ENCODE measurements at regions not wholly inside any gene's neighbourhood (a gene's known extent, or its start where the extent isn't known, plus 50 kb on each side); places are given as distances from the start of the nearest gene placed in this dataset.

- ATAC-seq: no peak
- 83 to 96% (median 89%) methylated on average over 3 of the region's 3 CpGs for WGBS, 3 donors
Observed at GRCh38 chr6:15955484-15955883, 173.4 kb upstream of the MYLIP start.

GRCh38 chr6:15953152-15953880 lies 175.6 kb upstream of the MYLIP start:
- Histone ChIP-seq H3K27ac (no peak overlapping the region), H3K36me3 (ENCODE audit: insufficient read depth in 1 of 2, low read depth in 1 of 2) (no peaks in the 10 kb centered on the region), H3K9me3 (no peaks in the 10 kb centered on the region), H3K4me3 (no peak overlapping the region), H3K27me3 (ENCODE audit: insufficient read depth in 3 of 3, low read length in 2 of 3) (no peaks in the 10 kb centered on the region), H3K4me1 (peaks cover 3% of the 10 kb centered on the region)
- intact Hi-C loops (cut with DNase I): no loop called here
- ATAC-seq: no peak
- WGBS, 3 donors: 46 to 68% (median 63%) methylated on average over 3 of the region's 3 CpGs
- no peak for DNase-seq
- no peak for TF ChIP-seq CTCF (IDR thresholded peaks at IDR 0.05)

More at GRCh38 chr6:15955484-15955883, 173.4 kb upstream of the MYLIP start:
- intact Hi-C loops (cut with DNase I): no loop called here
- H3K36me3 ChIP-seq (ENCODE audit: insufficient read depth in 1 of 2, low read depth in 1 of 2): no peaks in the 10 kb centered on the region
- no peak for DNase-seq
- no peaks in the 10 kb centered on the region for H3K9me3 ChIP-seq
- H3K4me1 ChIP-seq: peaks cover 3% of the 10 kb centered on the region
- no peak overlapping the region for H3K27ac ChIP-seq
- H3K27me3 ChIP-seq (ENCODE audit: insufficient read depth in 3 of 3, low read length in 2 of 3): no peaks in the 10 kb centered on the region
- no peak for TF ChIP-seq CTCF (IDR thresholded peaks at IDR 0.05)
- no peak overlapping the region for H3K4me3 ChIP-seq

- WGBS, 3 donors: 77 to 80% (median 79%) methylated on average over 8 of the region's 8 CpGs
- Histone ChIP-seq H3K36me3 (ENCODE audit: insufficient read depth in 1 of 2, low read depth in 1 of 2) (no peaks in the 10 kb centered on the region), H3K4me3 (no peak overlapping the region), H3K27me3 (ENCODE audit: insufficient read depth in 3 of 3, low read length in 2 of 3) (no peaks in the 10 kb centered on the region), H3K4me1 (peaks cover 3% of the 10 kb centered on the region), H3K9me3 (no peaks in the 10 kb centered on the region), H3K27ac (no peak overlapping the region)
- TF ChIP-seq CTCF (IDR thresholded peaks at IDR 0.05): no peak
- no peak for ATAC-seq
- no peak for DNase-seq
- intact Hi-C loops (cut with DNase I): no loop called here
Observed at GRCh38 chr6:15952231-15953151, 176.4 kb upstream of the MYLIP start.

GRCh38 chr6:15950962-15951569 lies 177.8 kb upstream of the MYLIP start:
- no peaks in the 10 kb centered on the region for H3K9me3 ChIP-seq
- ATAC-seq (no peak), DNase-seq (no peak)
- H3K27me3 ChIP-seq (ENCODE audit: insufficient read depth in 3 of 3, low read length in 2 of 3): no peaks in the 10 kb centered on the region
- TF ChIP-seq CTCF (IDR thresholded peaks at IDR 0.05): no peak
- WGBS, 3 donors: 81 to 92% (median 85%) methylated on average over 3 of the region's 3 CpGs
- H3K4me3 ChIP-seq: no peak overlapping the region
- no peak overlapping the region for H3K27ac ChIP-seq
- peaks cover 3% of the 10 kb centered on the region for H3K4me1 ChIP-seq
- no peaks in the 10 kb centered on the region for H3K36me3 ChIP-seq (ENCODE audit: insufficient read depth in 1 of 2, low read depth in 1 of 2)
- intact Hi-C loops (cut with DNase I): no loop called here
